ENCODE measurements at regions not wholly inside any gene's neighbourhood (a gene's known extent, or its start where the extent isn't known, plus 50 kb on each side); places are given as distances from the start of the nearest gene placed in this dataset.

DNA sequence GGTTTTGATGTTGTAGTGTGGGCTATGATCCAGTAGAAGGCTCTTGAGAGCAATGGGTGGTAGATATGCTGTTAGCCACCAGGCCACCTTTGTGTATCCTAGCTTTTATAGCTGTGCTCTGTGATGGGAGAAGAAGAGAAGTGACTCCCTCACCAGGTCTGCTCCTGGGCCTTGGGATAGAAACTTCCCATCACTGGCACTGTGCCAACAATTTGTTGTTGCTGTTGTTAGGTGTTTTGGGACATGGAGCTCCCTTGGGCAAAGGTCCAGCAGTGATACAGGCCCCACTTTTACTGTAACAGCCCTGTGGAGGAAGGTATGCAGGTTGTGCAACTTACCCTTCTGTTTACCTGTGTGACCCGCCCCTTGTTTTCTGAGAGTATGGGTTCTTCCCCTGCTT lies 570.9 kb upstream of the GRIN3A start:
- peaks cover 0 to 6% (median 0%) of the 10 kb centered on the region in 5 donors for H3K36me3 Mint-ChIP-seq
- Histone ChIP-seq H3K4me1 (ENCODE audit: control insufficient read depth in 2 of 2, insufficient read depth in 2 of 2, low read length in 2 of 2) (no peaks in the 10 kb centered on the region), H3K27me3 (ENCODE audit: control insufficient read depth in 2 of 2, insufficient read depth in 2 of 2, low read length in 2 of 2) (no peaks in the 10 kb centered on the region), H3K9me3 (ENCODE audit: control insufficient read depth in 2 of 3, low read length in 3 of 3) (peaks cover 0 to 3% (median 0%) of the 10 kb centered on the region in 3 experiments), H3K4me3 (ENCODE audit: low read length) (no peak overlapping the region), H3K36me3 (ENCODE audit: control insufficient read depth in 2 of 3, insufficient read depth in 3 of 3, low read length in 3 of 3) (no peaks in the 10 kb centered on the region), H3K27ac (ENCODE audit: low read depth, low read length) (no peak overlapping the region)
- no peaks in the 10 kb centered on the region for H3K4me1 Mint-ChIP-seq
- H3K27me3 Mint-ChIP-seq: peaks cover 0 to 4% (median 0%) of the 10 kb centered on the region in 5 donors
- DNase-seq (no peak), ATAC-seq (no peak)
- CTCF ChIA-PET: no interaction called here
- intact Hi-C loops (cut with micrococcal nuclease): no loop called here
- no peak overlapping the region for H3K27ac Mint-ChIP-seq
- H3K4me3 Mint-ChIP-seq: no peak overlapping the region
- POLR2A ChIA-PET: no interaction called here
- peaks cover 4 to 27% (median 13%) of the 10 kb centered on the region in 11 donors for H3K9me3 Mint-ChIP-seq

DNA sequence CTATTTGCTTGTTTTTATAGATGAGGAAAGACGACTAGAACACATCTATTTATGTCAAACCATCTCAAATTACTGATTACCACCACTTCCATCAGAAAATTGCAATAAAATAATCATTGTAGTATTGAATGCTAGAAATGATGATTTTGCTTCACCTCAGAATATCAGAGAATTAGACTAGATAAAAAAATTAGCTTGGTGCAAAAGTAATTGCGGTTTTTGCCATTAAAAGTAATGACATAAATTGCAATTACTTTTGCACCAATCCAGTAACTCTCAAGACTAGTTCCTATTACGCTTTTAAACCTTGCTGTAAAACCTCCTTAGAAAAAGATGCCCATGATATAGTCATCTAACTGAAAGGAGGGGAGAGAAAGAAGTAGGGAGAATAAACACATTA lies 556.7 kb upstream of the GRIN3A start:
- Histone ChIP-seq H3K4me1 (ENCODE audit: control insufficient read depth in 2 of 2, insufficient read depth in 2 of 2, low read length in 2 of 2) (no peaks in the 10 kb centered on the region), H3K27ac (ENCODE audit: low read depth, low read length) (no peak overlapping the region), H3K36me3 (ENCODE audit: control insufficient read depth in 2 of 3, insufficient read depth in 3 of 3, low read length in 3 of 3) (no peaks in the 10 kb centered on the region), H3K27me3 (ENCODE audit: control insufficient read depth in 2 of 2, insufficient read depth in 2 of 2, low read length in 2 of 2) (no peaks in the 10 kb centered on the region), H3K9me3 (ENCODE audit: control insufficient read depth in 2 of 3, low read length in 3 of 3) (no peaks in the 10 kb centered on the region), H3K4me3 (ENCODE audit: low read length) (no peak overlapping the region)
- Mint-ChIP-seq H3K36me3 (no peaks in the 10 kb centered on the region), H3K27ac (no peak overlapping the region), H3K27me3 (no peaks in the 10 kb centered on the region), H3K4me1 (no peaks in the 10 kb centered on the region), H3K9me3 (peaks cover 0 to 15% (median 0%) of the 10 kb centered on the region in 11 donors), H3K4me3 (no peak overlapping the region)
- POLR2A ChIA-PET: no interaction called here
- DNase-seq (no peak), ATAC-seq (no peak)
- CTCF ChIA-PET: no interaction called here
- intact Hi-C loops (cut with micrococcal nuclease): no loop called here

DNA sequence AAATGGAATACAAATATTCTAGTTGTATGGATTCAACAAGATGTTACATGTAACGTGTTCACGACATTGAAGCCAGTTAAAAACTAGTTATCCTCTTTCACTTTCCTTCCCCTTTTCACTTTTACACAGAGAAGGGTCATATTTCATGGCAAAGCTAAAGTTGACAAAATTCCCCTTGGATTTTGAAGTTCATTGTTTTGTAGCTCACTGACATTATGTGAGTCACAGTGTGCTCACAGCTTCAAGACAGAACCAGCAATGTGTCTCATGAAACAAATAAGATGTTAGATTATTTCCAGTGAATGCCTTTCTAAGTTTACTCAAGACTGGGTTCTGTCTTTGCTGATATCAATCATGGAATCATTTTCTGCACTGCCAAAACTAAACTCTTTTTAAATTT lies 535.5 kb upstream of the GRIN3A start:
- no peaks in the 10 kb centered on the region for H3K36me3 ChIP-seq (ENCODE audit: control insufficient read depth in 2 of 3, insufficient read depth in 3 of 3, low read length in 3 of 3)
- no peak overlapping the region for H3K4me3 Mint-ChIP-seq
- ChIA-PET CTCF (no interaction called here), POLR2A (no interaction called here)
- no peak overlapping the region for H3K4me3 ChIP-seq (ENCODE audit: low read length)
- no peak for DNase-seq
- H3K27ac Mint-ChIP-seq: no peak overlapping the region
- no peak overlapping the region for H3K27ac ChIP-seq (ENCODE audit: low read depth, low read length)
- peaks cover 0 to 4% (median 0%) of the 10 kb centered on the region in 5 donors for H3K27me3 Mint-ChIP-seq
- no peaks in the 10 kb centered on the region for H3K9me3 ChIP-seq (ENCODE audit: control insufficient read depth in 2 of 3, low read length in 3 of 3)
- ATAC-seq: no peak
- no peaks in the 10 kb centered on the region for H3K4me1 Mint-ChIP-seq
- H3K36me3 Mint-ChIP-seq: no peaks in the 10 kb centered on the region
- H3K9me3 Mint-ChIP-seq: peaks cover 0 to 24% (median 3%) of the 10 kb centered on the region in 11 donors
- no peaks in the 10 kb centered on the region for H3K4me1 ChIP-seq (ENCODE audit: control insufficient read depth in 2 of 2, insufficient read depth in 2 of 2, low read length in 2 of 2)
- H3K27me3 ChIP-seq (ENCODE audit: control insufficient read depth in 2 of 2, insufficient read depth in 2 of 2, low read length in 2 of 2): no peaks in the 10 kb centered on the region
- intact Hi-C loops (cut with micrococcal nuclease): no loop called here

DNA sequence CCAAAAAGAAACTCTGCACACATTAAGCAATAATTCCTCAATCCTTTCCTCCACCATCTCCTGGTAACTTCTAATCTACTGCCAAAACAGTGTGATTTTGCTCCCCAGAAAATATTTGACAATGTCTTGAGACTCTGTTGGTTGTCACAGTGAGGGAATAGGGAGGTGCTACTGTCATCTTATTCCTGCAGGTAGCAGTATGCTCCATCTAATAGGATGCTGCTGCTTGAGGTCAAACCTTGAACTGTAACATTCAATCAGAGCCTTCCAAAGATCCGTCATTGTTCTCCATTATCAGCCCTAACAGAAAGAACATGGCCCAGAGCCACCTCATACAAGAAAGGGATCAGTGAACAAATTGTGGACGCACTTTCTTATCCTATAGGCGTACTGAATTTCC lies 514.7 kb upstream of the GRIN3A start:
- H3K27ac ChIP-seq (ENCODE audit: low read depth, low read length): no peak overlapping the region
- H3K4me3 ChIP-seq (ENCODE audit: low read length): no peak overlapping the region
- H3K27me3 ChIP-seq (ENCODE audit: control insufficient read depth in 2 of 2, insufficient read depth in 2 of 2, low read length in 2 of 2): no peaks in the 10 kb centered on the region
- POLR2A ChIA-PET: no interaction called here
- ATAC-seq (no peak), DNase-seq (no peak)
- H3K9me3 ChIP-seq (ENCODE audit: control insufficient read depth in 2 of 3, low read length in 3 of 3): no peaks in the 10 kb centered on the region
- intact Hi-C loops (cut with micrococcal nuclease): no loop called here
- Mint-ChIP-seq H3K4me3 (no peak overlapping the region), H3K9me3 (peaks cover 0 to 7% (median 5%) of the 10 kb centered on the region in 11 donors), H3K27ac (no peak overlapping the region), H3K27me3 (no peaks in the 10 kb centered on the region), H3K4me1 (no peaks in the 10 kb centered on the region), H3K36me3 (no peaks in the 10 kb centered on the region)
- H3K4me1 ChIP-seq (ENCODE audit: control insufficient read depth in 2 of 2, insufficient read depth in 2 of 2, low read length in 2 of 2): no peaks in the 10 kb centered on the region
- CTCF ChIA-PET: no interaction called here
- no peaks in the 10 kb centered on the region for H3K36me3 ChIP-seq (ENCODE audit: control insufficient read depth in 2 of 3, insufficient read depth in 3 of 3, low read length in 3 of 3)

DNA sequence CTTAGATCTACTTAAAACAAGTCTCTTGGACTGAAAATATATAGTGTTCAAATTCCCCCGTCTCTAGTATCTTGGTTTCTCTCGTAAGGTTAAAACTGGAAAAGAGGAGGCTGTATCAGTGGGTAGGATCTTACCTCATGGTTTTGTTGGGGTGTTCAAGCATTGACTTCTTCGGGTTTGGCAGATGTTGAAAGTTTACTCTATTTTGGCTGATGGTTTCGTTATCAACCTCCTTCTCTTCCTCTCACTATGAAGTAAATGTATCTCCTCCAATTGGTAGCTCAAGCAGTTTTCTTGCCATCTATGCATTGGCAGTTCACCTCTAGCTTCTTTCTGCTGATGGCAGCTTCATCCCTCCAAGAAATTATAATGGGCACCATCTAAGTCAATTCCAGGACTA lies 506.5 kb upstream of the GRIN3A start:
- Mint-ChIP-seq H3K4me1 (no peaks in the 10 kb centered on the region), H3K9me3 (peaks cover 0 to 7% (median 1%) of the 10 kb centered on the region in 11 donors), H3K27me3 (no peaks in the 10 kb centered on the region), H3K4me3 (no peak overlapping the region), H3K36me3 (no peaks in the 10 kb centered on the region), H3K27ac (no peak overlapping the region)
- no peaks in the 10 kb centered on the region for H3K36me3 ChIP-seq (ENCODE audit: control insufficient read depth in 2 of 3, insufficient read depth in 3 of 3, low read length in 3 of 3)
- CTCF ChIA-PET: no interaction called here
- no peak for DNase-seq
- no peak for ATAC-seq
- H3K9me3 ChIP-seq (ENCODE audit: control insufficient read depth in 2 of 3, low read length in 3 of 3): no peaks in the 10 kb centered on the region
- no peaks in the 10 kb centered on the region for H3K27me3 ChIP-seq (ENCODE audit: control insufficient read depth in 2 of 2, insufficient read depth in 2 of 2, low read length in 2 of 2)
- intact Hi-C loops (cut with micrococcal nuclease): no loop called here
- no peak overlapping the region for H3K27ac ChIP-seq (ENCODE audit: low read depth, low read length)
- H3K4me1 ChIP-seq (ENCODE audit: control insufficient read depth in 2 of 2, insufficient read depth in 2 of 2, low read length in 2 of 2): no peaks in the 10 kb centered on the region
- POLR2A ChIA-PET: no interaction called here
- H3K4me3 ChIP-seq (ENCODE audit: low read length): no peak overlapping the region

DNA sequence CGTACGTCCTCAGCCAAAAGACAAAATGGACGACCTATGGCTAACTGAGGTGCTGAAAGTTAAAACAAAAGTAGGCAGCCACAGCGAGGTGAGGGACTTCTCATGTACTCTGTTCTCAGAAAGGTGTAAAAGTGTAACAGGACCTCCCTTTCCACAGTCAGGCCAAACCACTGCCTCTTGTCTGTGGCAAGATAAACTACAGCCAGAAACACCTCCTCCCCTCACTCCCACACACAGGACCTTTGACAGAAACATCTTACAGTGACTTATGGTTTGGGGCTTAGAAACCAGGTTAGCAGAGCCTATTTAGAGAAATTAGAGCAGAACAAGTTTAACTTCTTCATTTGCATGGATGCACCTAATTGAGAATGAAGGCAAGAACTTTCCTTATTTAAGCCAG lies 499.1 kb upstream of the GRIN3A start:
- Histone ChIP-seq H3K9me3 (ENCODE audit: control insufficient read depth in 2 of 3, low read length in 3 of 3) (no peaks in the 10 kb centered on the region), H3K36me3 (ENCODE audit: control insufficient read depth in 2 of 3, insufficient read depth in 3 of 3, low read length in 3 of 3) (no peaks in the 10 kb centered on the region), H3K27ac (ENCODE audit: low read depth, low read length) (no peak overlapping the region), H3K4me3 (ENCODE audit: low read length) (no peak overlapping the region), H3K27me3 (ENCODE audit: control insufficient read depth in 2 of 2, insufficient read depth in 2 of 2, low read length in 2 of 2) (no peaks in the 10 kb centered on the region), H3K4me1 (ENCODE audit: control insufficient read depth in 2 of 2, insufficient read depth in 2 of 2, low read length in 2 of 2) (no peaks in the 10 kb centered on the region)
- no peak overlapping the region for H3K27ac Mint-ChIP-seq
- ChIA-PET POLR2A (no interaction called here), CTCF (no interaction called here)
- DNase-seq (no peak), ATAC-seq (no peak)
- peaks cover 0 to 3% (median 0%) of the 10 kb centered on the region in 11 donors for H3K9me3 Mint-ChIP-seq
- H3K27me3 Mint-ChIP-seq: no peaks in the 10 kb centered on the region
- no peaks in the 10 kb centered on the region for H3K36me3 Mint-ChIP-seq
- H3K4me3 Mint-ChIP-seq: no peak overlapping the region
- peaks cover 0 to 1% (median 0%) of the 10 kb centered on the region in 7 donors for H3K4me1 Mint-ChIP-seq
- intact Hi-C loops (cut with micrococcal nuclease): no loop called here

DNA sequence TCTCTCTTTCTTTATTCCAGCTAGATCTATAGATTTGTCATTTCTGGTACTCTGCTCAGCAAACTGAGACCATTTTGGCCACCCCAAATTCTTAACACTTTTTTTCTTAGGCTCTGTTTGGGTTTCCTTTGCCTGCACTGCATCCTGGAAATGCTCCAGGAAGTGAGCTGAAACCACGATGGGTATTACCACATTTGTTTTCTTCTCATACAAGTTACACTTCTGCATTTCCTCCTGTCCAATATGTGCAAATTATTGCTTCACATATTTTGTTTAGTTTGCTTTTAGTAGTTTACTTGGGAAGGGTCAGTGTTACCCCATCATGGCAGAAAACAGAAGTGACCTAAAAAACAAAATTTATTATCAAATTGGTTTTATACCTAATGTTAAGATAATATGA lies 498.6 kb upstream of the GRIN3A start:
- Mint-ChIP-seq H3K27me3 (no peaks in the 10 kb centered on the region), H3K36me3 (no peaks in the 10 kb centered on the region), H3K9me3 (peaks cover 0 to 3% (median 0%) of the 10 kb centered on the region in 11 donors), H3K27ac (no peak overlapping the region), H3K4me3 (no peak overlapping the region), H3K4me1 (peaks cover 0 to 1% (median 0%) of the 10 kb centered on the region in 7 donors)
- H3K27me3 ChIP-seq (ENCODE audit: control insufficient read depth in 2 of 2, insufficient read depth in 2 of 2, low read length in 2 of 2): no peaks in the 10 kb centered on the region
- POLR2A ChIA-PET: no interaction called here
- ATAC-seq (no peak), DNase-seq (no peak)
- CTCF ChIA-PET: no interaction called here
- no peaks in the 10 kb centered on the region for H3K4me1 ChIP-seq (ENCODE audit: control insufficient read depth in 2 of 2, insufficient read depth in 2 of 2, low read length in 2 of 2)
- H3K4me3 ChIP-seq (ENCODE audit: low read length): no peak overlapping the region
- intact Hi-C loops (cut with micrococcal nuclease): no loop called here
- no peaks in the 10 kb centered on the region for H3K9me3 ChIP-seq (ENCODE audit: control insufficient read depth in 2 of 3, low read length in 3 of 3)
- H3K36me3 ChIP-seq (ENCODE audit: control insufficient read depth in 2 of 3, insufficient read depth in 3 of 3, low read length in 3 of 3): no peaks in the 10 kb centered on the region
- H3K27ac ChIP-seq (ENCODE audit: low read depth, low read length): no peak overlapping the region
